ENCODE measurements at regions not wholly inside any gene's neighbourhood (a gene's known extent, or its start where the extent isn't known, plus 50 kb on each side); places are given as distances from the start of the nearest gene placed in this dataset.

DNA sequence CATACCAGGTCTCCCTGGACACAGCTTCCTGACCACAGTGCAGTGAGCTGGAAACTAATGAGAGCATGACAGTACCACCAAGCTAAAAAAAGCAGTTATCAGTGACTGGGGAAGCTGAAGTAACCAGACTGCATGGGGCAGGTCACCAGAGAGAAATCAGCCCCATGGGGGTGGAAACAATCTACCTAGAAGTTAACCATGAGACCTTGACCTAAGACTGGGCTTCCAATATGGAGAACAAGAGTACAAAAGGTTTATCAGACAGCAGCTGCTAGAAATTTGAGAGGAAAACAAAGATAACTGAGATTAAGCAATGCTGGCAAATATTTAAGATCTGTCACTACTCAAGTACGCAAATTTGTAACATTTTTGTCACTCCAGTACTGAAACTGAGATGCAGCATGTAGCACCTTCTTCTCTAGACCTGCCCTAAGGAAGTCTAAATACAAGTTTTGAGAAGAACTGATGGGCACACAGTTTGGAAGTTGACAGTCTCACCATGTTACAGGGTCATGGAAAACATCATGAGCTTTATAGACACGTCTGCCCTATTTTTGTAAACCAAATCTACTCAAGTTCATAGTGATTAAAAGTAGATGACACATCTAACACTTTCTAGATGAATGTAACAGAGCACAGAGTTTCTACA lies 2641.8 kb upstream of the PCDH20 start:
- Histone ChIP-seq H4K20me1 (ENCODE audit: control insufficient read depth, insufficient read depth, low read depth, low read length) (no peaks in the 10 kb centered on the region), H3K4me2 (ENCODE audit: low read length) (no peak overlapping the region), H3K79me2 (ENCODE audit: control insufficient read depth, low read length) (no peaks in the 10 kb centered on the region), H3K9me2 (replicated peaks; ENCODE audit: control insufficient read depth, low read length) (no peaks in the 10 kb centered on the region), H3K27me3 (ENCODE audit: control insufficient read depth, low read length) (no peaks in the 10 kb centered on the region), H3K9me3 (ENCODE audit: control insufficient read depth, insufficient read depth, low read length) (no peaks in the 10 kb centered on the region), H3K4me1 (ENCODE audit: control insufficient read depth, low read length) (no peaks in the 10 kb centered on the region), H3K4me3 (ENCODE audit: low read length) (no peak overlapping the region), H3F3A (ENCODE audit: control insufficient read depth, insufficient read depth) (no peaks in the 10 kb centered on the region), H3K27ac (ENCODE audit: low read depth, low read length) (no peak overlapping the region), H3K36me3 (ENCODE audit: control insufficient read depth, low read length) (no peaks in the 10 kb centered on the region)
- no peak for TF ChIP-seq EZH2phosphoT487 (IDR thresholded peaks at IDR 0.05; ENCODE audit: borderline replicate concordance, low read length)
- TF ChIP-seq, protein P1, sequence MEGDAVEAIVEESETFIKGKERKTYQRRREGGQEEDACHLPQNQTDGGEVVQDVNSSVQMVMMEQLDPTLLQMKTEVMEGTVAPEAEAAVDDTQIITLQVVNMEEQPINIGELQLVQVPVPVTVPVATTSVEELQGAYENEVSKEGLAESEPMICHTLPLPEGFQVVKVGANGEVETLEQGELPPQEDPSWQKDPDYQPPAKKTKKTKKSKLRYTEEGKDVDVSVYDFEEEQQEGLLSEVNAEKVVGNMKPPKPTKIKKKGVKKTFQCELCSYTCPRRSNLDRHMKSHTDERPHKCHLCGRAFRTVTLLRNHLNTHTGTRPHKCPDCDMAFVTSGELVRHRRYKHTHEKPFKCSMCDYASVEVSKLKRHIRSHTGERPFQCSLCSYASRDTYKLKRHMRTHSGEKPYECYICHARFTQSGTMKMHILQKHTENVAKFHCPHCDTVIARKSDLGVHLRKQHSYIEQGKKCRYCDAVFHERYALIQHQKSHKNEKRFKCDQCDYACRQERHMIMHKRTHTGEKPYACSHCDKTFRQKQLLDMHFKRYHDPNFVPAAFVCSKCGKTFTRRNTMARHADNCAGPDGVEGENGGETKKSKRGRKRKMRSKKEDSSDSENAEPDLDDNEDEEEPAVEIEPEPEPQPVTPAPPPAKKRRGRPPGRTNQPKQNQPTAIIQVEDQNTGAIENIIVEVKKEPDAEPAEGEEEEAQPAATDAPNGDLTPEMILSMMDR (IDR thresholded peaks at IDR 0.05; ENCODE audit: low read depth, low read length, poor library complexity, severe bottlenecking), result no peak

DNA sequence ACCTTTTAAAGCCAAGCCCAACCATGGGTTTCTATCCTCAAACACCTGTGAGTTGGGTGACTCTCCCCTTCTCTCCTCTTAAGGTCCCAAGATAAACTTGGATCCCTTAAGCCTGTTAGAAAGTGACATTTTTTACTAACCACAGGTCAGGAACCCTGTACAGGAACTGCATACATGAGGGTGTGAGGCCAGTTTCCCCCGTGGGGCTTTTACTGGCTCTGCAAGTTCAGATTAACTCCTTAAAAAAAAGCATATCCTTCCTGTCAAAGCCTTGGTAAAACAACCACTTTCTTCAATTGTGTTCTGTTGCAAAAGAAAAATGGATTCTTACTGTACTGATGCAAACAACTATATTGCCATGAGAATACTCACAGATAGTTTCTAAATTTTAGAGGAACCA lies 2638.7 kb upstream of the PCDH20 start:
- H3K9me3 ChIP-seq (ENCODE audit: control insufficient read depth, insufficient read depth, low read length), result no peaks in the 10 kb centered on the region
- H3F3A ChIP-seq (ENCODE audit: control insufficient read depth, insufficient read depth), result no peaks in the 10 kb centered on the region
- no peak overlapping the region for H3K4me3 ChIP-seq (ENCODE audit: low read length)
- H3K27ac ChIP-seq (ENCODE audit: low read depth, low read length), result no peak overlapping the region
- no peaks in the 10 kb centered on the region for H3K4me1 ChIP-seq (ENCODE audit: control insufficient read depth, low read length)
- no peaks in the 10 kb centered on the region for H4K20me1 ChIP-seq (ENCODE audit: control insufficient read depth, insufficient read depth, low read depth, low read length)
- no peaks in the 10 kb centered on the region for H3K9me2 ChIP-seq (replicated peaks; ENCODE audit: control insufficient read depth, low read length)
- H3K36me3 ChIP-seq (ENCODE audit: control insufficient read depth, low read length), result no peaks in the 10 kb centered on the region
- H3K4me2 ChIP-seq (ENCODE audit: low read length), result no peak overlapping the region
- H3K27me3 ChIP-seq (ENCODE audit: control insufficient read depth, low read length), result no peaks in the 10 kb centered on the region
- TF ChIP-seq, protein P1 (IDR thresholded peaks at IDR 0.05; ENCODE audit: low read depth, low read length, poor library complexity, severe bottlenecking), result no peak
- TF ChIP-seq EZH2phosphoT487 (IDR thresholded peaks at IDR 0.05; ENCODE audit: borderline replicate concordance, low read length), result no peak
- H3K79me2 ChIP-seq (ENCODE audit: control insufficient read depth, low read length), result no peaks in the 10 kb centered on the region

DNA sequence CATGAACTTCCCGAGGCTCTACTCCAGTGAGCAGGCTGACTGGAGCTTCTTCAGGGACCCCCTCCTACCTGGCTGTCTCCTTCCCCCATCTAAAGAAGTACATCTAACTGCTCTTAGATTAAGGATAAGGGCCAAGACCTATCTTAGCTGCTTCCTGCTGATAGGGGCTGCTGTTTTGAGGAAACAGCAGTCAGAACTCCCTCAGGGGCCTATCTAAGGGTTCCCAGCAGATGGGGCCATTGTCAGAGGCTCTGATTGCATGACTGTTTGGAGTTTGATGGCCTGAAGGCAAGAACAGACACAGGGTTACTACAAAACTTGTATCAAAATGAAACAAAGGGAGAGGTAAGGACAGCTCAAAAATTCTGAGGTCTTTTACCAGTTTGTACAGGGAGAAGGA lies 2636.9 kb upstream of the PCDH20 start:
- TF ChIP-seq, protein P1 (IDR thresholded peaks at IDR 0.05; ENCODE audit: low read depth, low read length, poor library complexity, severe bottlenecking), result no peak
- TF ChIP-seq EZH2phosphoT487 (IDR thresholded peaks at IDR 0.05; ENCODE audit: borderline replicate concordance, low read length), result no peak
- Histone ChIP-seq H3K36me3 (ENCODE audit: control insufficient read depth, low read length) (no peaks in the 10 kb centered on the region), H3F3A (ENCODE audit: control insufficient read depth, insufficient read depth) (no peaks in the 10 kb centered on the region), H4K20me1 (ENCODE audit: control insufficient read depth, insufficient read depth, low read depth, low read length) (no peaks in the 10 kb centered on the region), H3K4me1 (ENCODE audit: control insufficient read depth, low read length) (no peaks in the 10 kb centered on the region), H3K79me2 (ENCODE audit: control insufficient read depth, low read length) (no peaks in the 10 kb centered on the region), H3K9me2 (replicated peaks; ENCODE audit: control insufficient read depth, low read length) (no peaks in the 10 kb centered on the region), H3K4me2 (ENCODE audit: low read length) (no peak overlapping the region), H3K27me3 (ENCODE audit: control insufficient read depth, low read length) (no peaks in the 10 kb centered on the region), H3K4me3 (ENCODE audit: low read length) (no peak overlapping the region), H3K27ac (ENCODE audit: low read depth, low read length) (no peak overlapping the region), H3K9me3 (ENCODE audit: control insufficient read depth, insufficient read depth, low read length) (no peaks in the 10 kb centered on the region)
